ENCODE measurements at regions not wholly inside any gene's neighbourhood (a gene's known extent, or its start where the extent isn't known, plus 50 kb on each side); places are given as distances from the start of the nearest gene placed in this dataset.

DNA sequence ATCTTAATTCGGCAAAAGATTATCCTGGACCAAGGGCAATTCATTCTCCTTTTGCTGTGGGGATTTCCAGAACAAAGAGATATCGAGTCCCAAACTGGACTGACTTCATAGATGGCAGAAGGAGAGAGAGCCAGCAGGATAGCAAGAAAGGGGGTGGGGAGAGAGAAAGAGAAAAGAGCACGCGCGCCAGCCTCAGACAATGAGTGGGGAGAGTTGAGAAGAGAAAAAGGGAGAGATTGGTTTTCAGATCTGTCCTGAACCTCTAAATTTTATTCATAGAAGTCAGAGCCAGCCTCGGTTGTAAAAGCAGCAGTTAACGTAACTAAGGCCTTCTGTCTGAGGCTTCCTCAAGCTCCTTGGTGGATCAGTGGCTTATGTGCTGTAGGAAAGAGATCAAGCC, 55.3 kb upstream of the ALDH1B1 start:
- Histone ChIP-seq H3K79me2 (ENCODE audit: low read depth) (no peaks in the 10 kb centered on the region), H2AFZ (no peak overlapping the region), H3K4me3 (no peak overlapping the region), H3K27me3 (ENCODE audit: insufficient read depth, low read depth) (no peaks in the 10 kb centered on the region), H3K9me2 (ENCODE audit: insufficient read depth) (no peaks in the 10 kb centered on the region), H3K4me1 (replicated peaks; ENCODE audit: insufficient read depth) (no peaks in the 10 kb centered on the region), H3K27ac (no peak overlapping the region), H4K20me1 (ENCODE audit: insufficient read depth) (no peaks in the 10 kb centered on the region), H3F3A (ENCODE audit: insufficient read depth, low read depth) (no peaks in the 10 kb centered on the region), H3K36me3 (ENCODE audit: low read depth) (no peaks in the 10 kb centered on the region), H3K4me2 (no peak overlapping the region), H3K9me3 (ENCODE audit: insufficient read depth, low read depth) (no peaks in the 10 kb centered on the region)
- no TSS peak for BruUV-seq (replicated peaks)
- CTCF ChIA-PET, result no interaction called here
- intact Hi-C loops (cut with micrococcal nuclease; ENCODE audit: unreplicated experiment), result no loop called here
- no peak for DNase-seq
- TF ChIP-seq EZH2 (IDR thresholded peaks at IDR 0.05; ENCODE audit: low read depth), result no peak
- POLR2A ChIA-PET (ENCODE audit: unreplicated experiment), result no interaction called here

- H3K4me3 ChIP-seq, result no peak overlapping the region
- no peak overlapping the region for H3K27ac ChIP-seq
- H3K4me2 ChIP-seq, result no peak overlapping the region
- POLR2A ChIA-PET (ENCODE audit: unreplicated experiment), result no interaction called here
- no peaks in the 10 kb centered on the region for H3K9me2 ChIP-seq (ENCODE audit: insufficient read depth)
- TF ChIP-seq CTCF (conservative IDR thresholded peaks at IDR 0.05) (no peak), EZH2 (IDR thresholded peaks at IDR 0.05; ENCODE audit: low read depth) (no peak)
- H2AFZ ChIP-seq, result no peak overlapping the region
- intact Hi-C loops (cut with micrococcal nuclease; ENCODE audit: unreplicated experiment), result no loop called here
- BruUV-seq (replicated peaks), result no TSS peak
- no peaks in the 10 kb centered on the region for H3K36me3 ChIP-seq (ENCODE audit: low read depth)
- CTCF ChIA-PET, result no interaction called here
- H3K9me3 ChIP-seq (ENCODE audit: insufficient read depth, low read depth), result no peaks in the 10 kb centered on the region
- no peaks in the 10 kb centered on the region for H3F3A ChIP-seq (ENCODE audit: insufficient read depth, low read depth)
- H3K79me2 ChIP-seq (ENCODE audit: low read depth), result no peaks in the 10 kb centered on the region
- DNase-seq, result no peak
- H3K27me3 ChIP-seq (ENCODE audit: insufficient read depth, low read depth), result no peaks in the 10 kb centered on the region
- no peaks in the 10 kb centered on the region for H4K20me1 ChIP-seq (ENCODE audit: insufficient read depth)
- no peaks in the 10 kb centered on the region for H3K4me1 ChIP-seq (replicated peaks; ENCODE audit: insufficient read depth)
These were observed 56.2 kb upstream of the ALDH1B1 start for GRCh38 chr9:38336341-38336740.

DNA sequence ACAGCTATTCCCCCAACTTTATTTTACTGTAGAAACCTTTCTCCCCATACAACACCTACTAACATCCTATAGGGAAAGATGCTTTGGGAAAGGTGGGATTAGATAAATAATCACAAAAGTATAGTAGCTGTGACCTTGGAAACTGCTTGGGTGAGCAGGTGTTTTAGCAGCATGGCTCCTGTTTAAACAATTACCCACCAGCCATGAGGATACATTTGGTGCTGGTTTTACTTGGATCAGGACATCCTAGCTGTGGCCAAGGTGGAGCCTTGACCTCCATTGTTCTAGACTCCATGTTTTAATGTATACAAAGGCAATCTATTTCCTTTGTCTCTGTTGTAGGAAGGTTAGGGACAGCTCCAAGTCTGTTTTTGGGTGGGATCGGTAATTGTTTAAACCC, 56.8 kb upstream of the ALDH1B1 start:
- Histone ChIP-seq H3K9me3 (ENCODE audit: insufficient read depth, low read depth) (no peaks in the 10 kb centered on the region), H3K9me2 (ENCODE audit: insufficient read depth) (no peaks in the 10 kb centered on the region), H3K4me2 (no peak overlapping the region), H3K27ac (no peak overlapping the region), H3K79me2 (ENCODE audit: low read depth) (no peaks in the 10 kb centered on the region), H4K20me1 (ENCODE audit: insufficient read depth) (no peaks in the 10 kb centered on the region), H2AFZ (no peak overlapping the region), H3K4me3 (no peak overlapping the region), H3K4me1 (replicated peaks; ENCODE audit: insufficient read depth) (no peaks in the 10 kb centered on the region), H3F3A (ENCODE audit: insufficient read depth, low read depth) (no peaks in the 10 kb centered on the region), H3K36me3 (ENCODE audit: low read depth) (no peaks in the 10 kb centered on the region), H3K27me3 (ENCODE audit: insufficient read depth, low read depth) (no peaks in the 10 kb centered on the region)
- no TSS peak for BruUV-seq (replicated peaks)
- no peak for DNase-seq
- ChIA-PET POLR2A (ENCODE audit: unreplicated experiment) (no interaction called here), CTCF (no interaction called here)
- intact Hi-C loops (cut with micrococcal nuclease; ENCODE audit: unreplicated experiment), result no loop called here
- TF ChIP-seq EZH2 (IDR thresholded peaks at IDR 0.05; ENCODE audit: low read depth) (no peak), CTCF (conservative IDR thresholded peaks at IDR 0.05) (no peak)

DNA sequence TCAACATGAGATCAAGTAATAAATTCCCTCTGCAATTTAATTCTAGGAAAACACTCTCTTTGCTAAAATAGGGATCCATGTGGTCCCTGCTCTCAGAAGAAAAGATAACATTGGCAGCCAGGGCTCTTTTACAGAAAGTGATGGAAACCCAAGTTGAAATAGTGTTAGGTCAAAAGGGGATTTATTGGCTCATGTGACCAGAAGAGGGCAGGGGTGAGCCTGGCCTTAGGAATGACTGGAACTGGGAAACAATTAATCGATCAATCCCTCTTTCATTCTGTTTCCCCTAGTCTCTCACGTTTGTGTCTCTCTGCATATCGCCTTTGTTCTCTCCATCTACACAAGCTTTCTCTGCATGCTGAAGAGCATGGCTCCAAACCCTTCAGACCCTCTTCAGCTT, 58.3 kb upstream of the ALDH1B1 start:
- intact Hi-C loops (cut with micrococcal nuclease; ENCODE audit: unreplicated experiment), result no loop called here
- no peaks in the 10 kb centered on the region for H3K9me2 ChIP-seq (ENCODE audit: insufficient read depth)
- TF ChIP-seq EZH2 (IDR thresholded peaks at IDR 0.05; ENCODE audit: low read depth) (no peak), CTCF (conservative IDR thresholded peaks at IDR 0.05) (no peak)
- H4K20me1 ChIP-seq (ENCODE audit: insufficient read depth), result no peaks in the 10 kb centered on the region
- DNase-seq, result no peak
- H3F3A ChIP-seq (ENCODE audit: insufficient read depth, low read depth), result no peaks in the 10 kb centered on the region
- no peaks in the 10 kb centered on the region for H3K27me3 ChIP-seq (ENCODE audit: insufficient read depth, low read depth)
- H3K9me3 ChIP-seq (ENCODE audit: insufficient read depth, low read depth), result no peaks in the 10 kb centered on the region
- H3K4me2 ChIP-seq, result no peak overlapping the region
- H3K79me2 ChIP-seq (ENCODE audit: low read depth), result no peaks in the 10 kb centered on the region
- no peak overlapping the region for H3K4me3 ChIP-seq
- H2AFZ ChIP-seq, result no peak overlapping the region
- H3K27ac ChIP-seq, result no peak overlapping the region
- H3K36me3 ChIP-seq (ENCODE audit: low read depth), result no peaks in the 10 kb centered on the region
- CTCF ChIA-PET, result no interaction called here
- POLR2A ChIA-PET (ENCODE audit: unreplicated experiment), result no interaction called here
- H3K4me1 ChIP-seq (replicated peaks; ENCODE audit: insufficient read depth), result no peaks in the 10 kb centered on the region
- BruUV-seq (replicated peaks), result no TSS peak
